ENCODE measurements at regions not wholly inside any gene's neighbourhood (a gene's known extent, or its start where the extent isn't known, plus 50 kb on each side); places are given as distances from the start of the nearest gene placed in this dataset.

DNA sequence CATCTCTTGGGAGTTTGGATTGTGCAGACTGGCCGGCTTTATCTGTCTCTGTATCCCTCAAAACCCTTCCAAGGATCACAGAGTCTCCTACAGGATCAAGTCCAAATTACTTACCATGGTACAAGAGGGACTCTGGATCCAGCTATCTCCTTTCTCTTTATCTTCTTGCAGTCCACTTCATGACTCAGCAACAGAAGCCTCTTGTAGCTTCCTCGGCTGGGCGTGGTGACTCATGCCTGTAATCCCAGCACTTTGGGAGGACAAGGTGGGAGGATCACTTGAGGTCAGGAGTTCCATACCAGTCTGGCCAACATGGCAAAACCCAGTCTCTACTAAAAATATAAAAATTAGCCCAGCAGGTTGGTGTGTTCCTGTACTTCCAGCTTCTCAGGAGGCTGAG is 189.7 kb downstream of the BCAT1 start:
- no peak for DNase-seq

DNA sequence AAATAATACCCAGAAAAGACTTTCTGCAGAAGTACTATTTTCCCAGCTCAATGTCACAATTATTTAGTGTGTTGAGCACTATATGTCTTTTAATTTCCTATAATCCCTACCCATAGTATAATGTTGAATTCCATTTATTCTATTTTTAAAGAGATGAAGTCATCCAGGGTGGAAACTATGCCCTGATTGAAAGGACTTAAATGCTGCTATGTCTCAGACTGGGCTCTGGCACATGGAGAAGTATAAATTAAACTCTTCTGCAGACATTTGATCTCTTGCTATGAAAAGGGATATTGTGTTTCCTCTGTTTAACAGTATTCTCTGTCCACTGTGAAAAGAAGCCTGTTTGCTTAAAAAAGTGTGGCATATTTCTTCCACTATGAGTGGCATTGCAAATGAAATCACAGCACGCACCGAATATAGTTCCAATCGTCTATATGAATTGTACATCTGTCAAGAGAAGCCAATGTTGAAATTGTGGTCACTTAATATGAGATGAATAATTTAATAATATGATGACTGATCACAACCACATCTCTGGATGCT is 192.3 kb downstream of the BCAT1 start:
- no peak for DNase-seq

DNA sequence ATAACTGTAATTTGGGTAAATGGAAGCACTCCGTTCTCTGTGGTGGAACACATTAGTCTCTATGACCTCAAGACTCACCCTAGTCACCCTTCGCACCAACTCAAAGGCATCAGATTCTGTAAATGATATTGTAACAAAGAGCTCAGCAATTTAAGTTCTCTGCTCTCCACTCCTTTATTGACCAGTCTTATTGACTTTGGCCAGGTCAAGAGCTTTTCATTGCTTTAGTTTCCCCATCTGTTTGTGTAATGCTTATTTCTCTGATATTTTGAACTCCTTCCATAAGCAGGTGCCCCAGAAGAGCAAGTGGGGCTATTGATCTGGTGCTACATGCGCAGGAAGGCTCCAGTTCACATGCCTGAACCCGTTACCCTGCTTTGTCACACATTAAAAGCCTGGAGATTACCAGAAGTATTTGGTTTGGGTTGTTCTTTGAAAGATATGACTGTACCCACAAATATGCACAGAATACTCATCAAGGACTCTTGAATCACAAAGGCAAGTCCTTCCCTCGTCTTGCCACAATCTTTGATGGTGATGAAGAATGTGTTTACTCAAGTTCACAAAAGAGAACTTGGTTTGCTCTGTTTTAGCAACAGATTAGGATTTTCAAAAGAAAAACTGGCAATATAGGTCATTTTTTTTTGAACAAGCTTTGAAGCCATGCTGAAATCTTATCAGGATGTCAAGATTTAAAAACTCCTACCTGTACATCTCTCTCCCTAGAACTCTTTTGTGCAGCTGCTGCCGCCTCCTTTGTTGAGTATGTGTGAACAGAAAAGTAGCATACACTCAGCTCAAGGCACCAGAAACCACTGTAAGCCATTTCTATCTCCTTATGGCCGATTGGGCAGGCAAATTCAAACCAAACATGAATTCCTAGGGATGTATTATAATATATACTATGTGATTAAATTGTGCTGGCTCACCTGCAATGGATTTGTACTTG is 193.9 kb downstream of the BCAT1 start:
- no peak for DNase-seq

GRCh38 chr12:24752763-24753462 is 196.0 kb downstream of the BCAT1 start:
- DNase-seq = no peak

DNA sequence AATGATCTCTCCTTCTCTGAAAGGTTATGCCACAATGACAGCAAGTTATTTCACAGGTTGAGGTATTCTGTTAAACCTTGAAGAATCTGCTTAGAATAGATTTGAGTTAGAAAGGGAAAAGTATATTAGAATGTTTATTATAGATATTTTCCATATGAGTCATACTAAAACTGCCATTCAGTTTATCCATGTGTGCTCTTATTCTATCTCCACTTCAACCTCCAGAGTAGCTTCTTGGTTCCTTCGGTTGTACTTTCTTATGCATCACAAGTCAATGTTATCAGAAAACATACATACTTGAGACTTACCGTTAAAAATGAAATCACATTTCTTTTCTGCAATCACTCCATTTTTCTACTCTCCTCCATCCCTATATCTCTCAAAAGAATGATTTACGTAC is 197.7 kb downstream of the BCAT1 start:
- DNase-seq = no peak

DNA sequence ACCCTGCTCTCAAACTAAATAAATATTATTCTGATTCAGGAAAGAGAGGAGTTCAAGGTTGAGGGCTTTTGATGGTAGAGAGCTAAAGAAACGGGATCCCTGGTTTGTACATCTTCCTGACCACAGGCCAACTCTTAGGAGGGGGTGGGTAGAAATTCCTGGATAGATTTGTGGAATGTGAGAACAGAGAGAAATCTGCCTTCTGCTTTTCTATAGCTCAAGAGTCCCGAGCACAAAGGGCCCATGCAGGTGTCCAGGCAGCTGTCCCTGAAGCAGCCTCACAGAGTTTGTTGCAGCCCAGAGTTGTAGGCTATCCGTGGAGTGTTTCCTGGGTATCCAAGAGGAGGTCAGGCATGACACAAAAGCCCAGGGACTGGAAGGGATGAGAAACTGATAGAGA is 198.6 kb downstream of the BCAT1 start:
- no peak for DNase-seq

DNA sequence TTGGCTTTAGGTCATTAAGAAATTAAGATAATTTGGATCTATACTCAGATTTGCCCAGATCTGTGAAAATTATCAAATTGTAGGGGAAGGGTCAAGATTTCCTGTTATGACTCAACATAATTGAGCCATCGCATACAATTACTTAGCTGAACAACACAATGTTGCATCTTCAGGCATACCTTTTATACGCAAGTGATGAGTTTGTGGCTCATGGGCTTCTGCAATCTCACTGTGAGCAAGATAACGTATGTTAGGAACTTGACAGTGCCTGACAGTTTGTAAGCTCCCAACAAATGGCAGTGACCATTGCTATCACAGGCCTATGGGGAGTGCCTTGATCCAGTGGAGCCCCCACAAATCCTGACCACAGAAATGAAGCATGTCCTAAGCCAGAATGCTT is 199.7 kb downstream of the BCAT1 start:
- DNase-seq = no peak

GRCh38 chr12:24748326-24748725 is 200.6 kb downstream of the BCAT1 start:
- DNase-seq = no peak

DNA sequence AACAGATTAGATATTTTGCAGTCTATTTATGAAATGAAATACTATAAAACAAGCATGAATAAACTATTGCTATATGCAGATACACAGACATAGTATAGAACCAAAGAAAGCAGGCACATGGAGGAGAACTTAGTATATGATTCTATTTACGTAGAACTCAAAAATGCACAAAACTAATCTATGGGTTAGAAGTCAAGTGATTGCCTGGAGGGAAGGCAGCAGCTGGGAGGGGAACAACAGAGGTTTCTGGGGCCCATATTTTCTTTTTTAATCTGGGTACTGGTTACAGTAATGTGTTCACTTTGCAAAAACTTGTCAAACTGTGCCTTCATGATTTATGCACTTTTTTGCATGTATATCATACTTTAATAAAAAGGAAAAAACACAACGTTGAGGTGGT is 202.0 kb downstream of the BCAT1 start:
- DNase-seq = no peak

DNA sequence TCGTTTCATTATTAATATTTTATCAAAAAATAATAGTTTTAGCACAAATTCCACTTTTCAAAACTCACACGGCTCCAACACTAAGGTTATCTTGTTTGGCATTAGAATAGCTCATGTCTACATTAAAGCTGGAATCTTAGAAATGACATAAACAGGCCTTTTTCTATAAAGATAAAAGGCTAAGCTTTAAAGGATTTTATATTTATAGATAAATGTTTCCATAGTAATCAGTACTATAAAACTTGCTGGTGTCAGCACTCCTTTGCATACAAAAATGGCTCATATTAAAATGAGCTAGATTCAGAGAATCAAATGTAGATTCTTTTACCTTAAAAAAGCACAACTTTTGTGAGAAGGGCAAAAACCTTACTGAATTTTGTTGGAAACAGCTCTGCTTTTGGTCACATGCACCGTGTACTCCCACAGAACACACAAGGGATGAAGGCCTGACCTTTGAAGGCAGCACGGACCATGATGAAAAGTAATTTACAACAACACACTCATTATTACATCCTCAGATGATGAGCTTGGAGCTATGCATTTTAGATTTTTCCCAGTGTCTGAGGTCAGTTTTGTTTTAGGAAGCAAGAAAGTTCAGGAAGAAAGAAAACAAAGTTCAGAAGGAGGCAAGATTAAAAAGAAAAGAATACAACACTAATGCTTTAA is 202.8 kb downstream of the BCAT1 start:
- no peak for DNase-seq

DNA sequence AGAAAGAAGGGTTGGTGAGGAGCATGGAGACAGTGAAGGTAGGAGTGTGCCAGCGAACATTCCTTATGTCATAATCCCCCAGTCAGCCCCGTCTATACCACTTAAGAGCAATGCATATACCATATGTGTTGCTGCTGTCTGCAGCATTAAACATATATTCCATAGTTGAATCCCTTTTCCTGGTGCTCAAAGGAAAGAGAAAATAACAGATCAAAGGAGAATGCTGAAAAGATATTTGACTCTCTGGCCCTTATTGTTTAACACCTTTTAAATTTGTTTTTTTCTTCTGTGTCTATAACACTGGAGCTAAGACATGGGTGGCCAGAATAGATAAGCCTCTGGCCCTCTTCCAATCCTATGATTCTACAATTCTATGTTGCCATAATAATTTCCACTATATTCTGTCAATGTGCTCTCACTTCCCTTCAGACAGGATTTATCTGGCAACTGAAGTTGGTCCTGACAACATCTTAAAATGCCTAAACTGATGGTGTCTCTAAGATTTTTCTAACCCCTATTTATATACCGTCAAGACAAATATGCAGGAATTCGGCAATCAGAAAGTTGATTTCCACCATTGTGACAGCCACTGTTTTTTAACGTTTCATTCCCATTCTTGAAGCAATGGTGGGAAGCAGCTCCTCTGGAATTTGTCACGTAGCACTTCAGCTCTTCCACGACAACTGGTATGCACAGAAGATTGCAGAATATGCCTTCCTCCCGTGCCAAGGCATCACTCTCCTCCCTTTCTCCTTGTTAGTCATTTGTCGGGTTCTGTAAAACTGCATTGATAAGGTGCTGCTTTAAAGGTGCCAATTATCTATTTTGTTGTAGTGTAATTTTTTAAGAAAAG is 204.7 kb downstream of the BCAT1 start:
- DNase-seq = no peak

DNA sequence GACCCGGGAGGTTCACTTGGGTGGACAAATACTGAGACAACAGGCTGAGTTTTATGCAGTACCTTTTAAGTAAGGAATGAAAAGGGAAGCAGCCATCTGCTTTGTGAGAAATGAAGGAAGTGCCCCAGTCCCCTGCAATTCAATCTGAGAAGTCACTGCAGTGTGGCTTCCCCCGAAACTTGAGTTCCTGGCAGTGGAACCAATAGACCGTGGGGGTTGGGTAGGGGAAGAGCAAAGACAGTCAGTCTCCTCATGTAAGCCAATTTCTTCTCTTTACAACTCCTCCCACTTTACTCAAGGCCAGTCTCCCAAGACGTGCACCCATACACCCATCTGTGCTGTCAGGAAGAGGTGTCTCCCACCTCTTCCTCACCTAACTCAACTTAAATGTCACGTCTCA is 206.5 kb downstream of the BCAT1 start:
- no peak for DNase-seq

- no peak for DNase-seq
Measured at GRCh38 chr12:24741216-24741615, 207.7 kb downstream of the BCAT1 start.

DNA sequence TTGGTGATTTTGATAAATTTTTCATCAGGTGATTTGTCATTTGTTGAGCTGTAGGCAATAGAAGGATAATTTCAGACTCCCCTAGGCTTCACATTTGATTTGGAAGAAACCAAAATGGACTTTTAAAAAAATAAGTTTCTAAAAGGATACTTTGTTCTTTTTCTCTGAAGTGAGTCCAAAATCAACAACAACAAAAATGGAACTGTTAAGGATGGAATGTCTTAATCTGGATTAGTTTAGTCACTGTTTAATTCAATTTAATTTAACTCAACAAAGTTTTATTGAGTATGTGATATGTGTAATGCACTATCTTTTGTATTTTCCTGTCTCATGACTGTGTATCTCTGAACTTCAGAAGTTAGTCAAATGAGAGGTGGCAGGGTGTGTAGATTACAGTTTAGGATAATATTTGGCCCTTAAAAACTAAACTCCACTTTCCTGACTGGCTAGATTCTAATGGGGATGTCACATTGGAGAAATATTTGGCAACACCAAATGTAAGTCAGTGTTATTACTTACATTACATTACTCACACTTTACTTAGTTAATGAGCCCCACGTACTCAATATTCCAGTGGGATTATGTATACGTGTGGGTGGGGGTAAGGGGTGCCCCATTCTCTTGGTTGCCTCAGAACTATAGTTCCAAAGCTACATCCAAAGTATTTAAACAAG is 209.7 kb downstream of the BCAT1 start:
- DNase-seq = no peak

DNA sequence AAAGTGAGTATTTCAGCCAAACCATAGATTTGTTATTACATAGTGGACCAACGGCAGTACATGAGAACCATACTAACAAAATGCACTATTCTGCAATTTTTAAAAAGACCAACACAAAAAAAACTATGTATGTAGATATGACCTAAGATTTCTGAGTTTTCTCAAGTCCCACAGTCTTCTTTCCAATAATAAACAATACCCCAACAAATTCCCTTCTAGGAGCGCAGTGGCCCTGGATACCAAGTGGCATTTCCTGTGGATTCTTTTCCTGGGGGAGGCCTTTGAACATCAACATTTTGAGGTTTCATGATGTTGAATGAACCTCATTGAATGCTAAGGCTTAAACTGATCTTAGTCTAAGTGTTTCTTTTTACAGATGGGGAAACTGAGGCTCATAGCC is 210.5 kb downstream of the BCAT1 start:
- DNase-seq = no peak

DNA sequence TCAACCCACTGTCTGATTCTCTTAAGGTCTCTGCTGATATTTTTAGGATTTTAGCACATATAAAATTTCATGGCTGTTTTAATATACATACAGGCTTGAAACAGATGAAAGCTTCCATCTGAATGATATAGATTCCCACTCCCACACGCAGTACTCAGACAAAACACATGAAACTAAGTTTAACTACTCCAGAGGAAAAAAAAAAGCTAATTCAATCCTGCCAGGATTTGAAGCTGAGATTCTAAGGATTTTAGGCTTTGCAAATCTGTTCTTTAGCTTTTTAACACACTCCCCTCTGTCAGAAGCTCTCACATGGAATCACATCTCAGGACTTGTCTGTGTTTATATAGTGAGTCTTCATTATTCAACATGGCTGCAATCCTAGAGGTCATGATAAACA is 217.3 kb downstream of the BCAT1 start:
- DNase-seq = no peak

- DNase-seq = no peak
Measured at GRCh38 chr12:24730489-24730896, 218.4 kb downstream of the BCAT1 start.

DNA sequence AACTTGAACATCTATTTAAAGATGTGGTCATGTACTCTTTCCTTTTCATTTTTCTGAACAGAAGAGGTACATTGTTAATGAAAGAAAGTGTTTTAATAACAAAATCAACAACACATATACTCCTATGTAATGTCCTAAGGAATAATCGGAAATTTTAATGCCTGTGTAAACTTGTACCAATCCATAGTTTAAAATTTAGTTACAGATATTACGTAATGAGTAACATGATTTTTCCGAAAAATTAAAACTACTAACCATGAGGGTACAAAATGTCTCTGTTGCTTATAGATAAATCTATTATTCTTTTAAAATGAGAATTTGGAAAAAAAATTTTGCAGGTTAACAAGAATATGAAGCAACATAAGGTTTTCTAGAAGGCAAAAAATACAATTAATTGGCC is 220.1 kb downstream of the BCAT1 start:
- no peak for DNase-seq

GRCh38 chr12:24728366-24728765 is 220.5 kb downstream of the BCAT1 start:
- DNase-seq = peak in 1 of 2 experiments; percentile 5

- DNase-seq = no peak
Measured at GRCh38 chr12:24725616-24726015, 223.3 kb downstream of the BCAT1 start.

DNA sequence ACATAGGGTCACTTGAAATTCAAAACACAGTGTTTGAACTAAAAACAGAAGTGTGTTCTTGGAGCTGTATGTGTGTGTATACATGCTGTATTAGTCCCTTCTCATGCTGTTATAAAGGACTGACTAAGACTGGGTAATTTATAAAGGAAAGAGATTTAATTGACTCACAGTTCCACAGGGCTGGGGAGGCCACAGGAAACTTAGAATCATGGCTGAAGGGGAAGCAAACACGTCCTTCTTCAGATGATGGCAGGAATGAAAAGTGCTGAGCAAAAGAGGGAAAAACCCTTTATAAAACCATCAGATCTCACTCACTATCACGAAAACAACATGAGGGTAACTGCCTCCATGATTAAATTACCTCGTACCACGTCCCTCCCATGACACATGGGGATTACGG is 224.1 kb downstream of the BCAT1 start:
- no peak for DNase-seq

DNA sequence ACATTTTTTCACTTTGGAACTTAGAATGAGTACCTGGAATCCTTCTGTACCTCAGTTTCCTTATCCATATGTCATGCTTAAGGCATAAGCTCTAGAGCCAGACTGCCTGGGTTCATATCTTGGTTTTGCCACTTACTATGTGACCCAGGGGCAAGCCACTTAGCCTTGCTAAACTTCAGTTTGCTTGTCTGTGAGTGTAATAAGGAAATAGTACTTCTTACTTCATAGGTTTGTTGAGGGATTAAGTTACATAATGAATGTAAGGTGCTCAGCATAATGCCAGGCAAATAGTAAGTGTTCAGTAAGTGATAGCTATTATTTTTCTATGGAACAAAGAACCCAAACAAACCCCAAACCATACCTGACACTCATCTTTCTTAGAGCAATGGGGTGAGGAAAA is 225.1 kb downstream of the BCAT1 start:
- no peak for DNase-seq

Measured in NCI-H2081 (cell line).